Right lung (tissue), 2 donors: ENCODE measurements at regions not wholly inside any gene's neighbourhood (a gene's known extent, or its start where the extent isn't known, plus 50 kb on each side); places are given as distances from the start of the nearest gene placed in this dataset.
"Not testable (repeated sequence)": the region's sequence is repeated elsewhere in the genome, so short reads cannot be mapped to it uniquely, and the experiment has no call there.

Experiments
- DNase-seq, 2 donors: peaks; one replicate each; pipeline ENCODE4 v3.0.0-alpha.2; 2013

DNA sequence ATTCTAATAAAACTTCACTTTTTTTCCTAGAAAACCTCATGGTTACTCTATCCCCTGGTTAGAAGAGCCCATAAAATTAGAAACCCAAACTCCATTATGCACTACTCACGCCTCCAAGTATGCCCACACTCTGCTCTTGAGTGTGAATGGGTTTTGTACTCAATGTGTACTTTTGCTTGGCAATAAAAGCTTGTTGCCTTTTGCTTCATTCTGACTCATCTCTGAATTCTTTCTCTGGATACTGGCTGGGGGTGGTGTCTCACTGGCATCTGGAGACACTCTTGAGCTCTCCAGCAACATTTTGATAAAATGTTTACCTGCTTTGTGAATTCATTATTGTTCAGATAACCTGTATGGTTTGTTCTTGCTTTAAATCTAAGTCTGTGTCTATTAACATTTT lies 963.3 kb downstream of the TRAM1L1 start:
- DNase-seq, result no peak

DNA sequence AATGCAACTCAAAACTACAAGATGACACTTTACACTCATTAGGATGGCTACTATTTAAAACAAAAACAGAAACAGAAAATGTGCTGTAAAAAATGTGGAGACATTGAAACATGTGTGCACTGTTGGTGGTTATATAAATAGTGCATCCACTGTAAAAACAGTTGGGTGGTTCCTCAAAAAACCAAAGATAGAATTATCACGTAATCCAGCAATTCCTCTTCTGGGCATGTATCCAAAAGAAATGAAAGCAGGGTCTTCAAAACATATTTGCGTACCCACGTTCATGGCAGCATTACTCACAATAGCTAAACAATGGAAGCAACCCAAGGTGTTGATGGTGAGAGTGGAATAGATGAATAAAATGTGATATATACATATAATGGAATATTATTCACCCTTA lies 967.2 kb downstream of the TRAM1L1 start:
- DNase-seq, result no peak

DNA sequence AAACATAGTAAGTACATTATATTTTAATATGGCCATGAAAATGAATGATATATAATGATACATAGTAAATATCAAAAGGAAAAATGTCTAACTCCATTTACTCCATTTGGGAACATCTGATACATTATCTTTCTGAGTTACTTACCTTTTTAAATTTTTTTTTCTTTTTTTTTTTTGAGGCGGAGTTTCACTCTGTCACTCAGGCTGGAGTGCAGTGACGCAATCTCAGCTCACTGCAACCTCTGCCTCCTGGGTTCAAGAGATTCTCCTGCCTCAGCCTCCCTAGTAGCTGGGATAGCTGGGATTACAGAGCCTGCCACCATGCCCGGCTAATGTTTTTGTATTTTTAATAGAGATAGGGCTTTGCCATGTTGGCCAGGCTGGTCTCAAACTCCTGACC lies 972.5 kb downstream of the TRAM1L1 start:
- DNase-seq, result not testable (repeated sequence)

DNA sequence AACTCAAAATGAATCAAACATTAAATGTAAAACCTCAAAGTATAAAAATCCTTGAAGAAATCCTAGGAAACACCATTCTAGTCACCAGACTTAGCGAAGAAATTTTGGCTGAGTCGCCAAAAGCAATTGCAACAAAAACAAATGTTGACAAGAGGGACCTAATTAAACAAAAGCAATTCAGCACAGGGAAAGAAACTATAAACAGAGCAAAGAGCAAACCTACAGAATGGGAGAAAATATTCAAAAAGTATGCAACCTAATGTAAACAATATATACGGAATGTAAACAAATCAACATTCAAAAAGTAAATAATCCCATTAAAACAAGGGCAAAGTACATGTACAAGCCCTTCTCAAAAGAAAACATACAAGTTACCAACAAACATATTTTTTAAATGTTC lies 974.7 kb downstream of the TRAM1L1 start:
- no peak for DNase-seq

DNA sequence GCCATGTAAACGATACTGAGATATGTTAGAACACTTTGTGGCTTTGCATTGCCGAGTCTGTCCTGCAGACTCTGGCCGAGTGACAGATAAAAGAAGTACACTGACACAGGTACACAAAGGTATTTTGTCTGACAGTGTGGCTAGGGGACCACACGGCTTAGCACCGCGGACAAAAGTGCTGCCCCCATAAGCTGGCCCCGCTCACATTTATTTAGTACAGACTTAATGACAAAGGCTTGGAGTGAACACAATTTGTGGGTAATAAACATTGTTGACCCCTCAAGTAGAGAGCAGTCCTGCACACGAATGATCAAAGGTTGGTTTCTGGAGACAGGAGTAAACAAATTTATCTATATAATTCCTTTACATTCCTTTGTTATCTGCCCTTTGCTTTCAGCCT lies 976.8 kb downstream of the TRAM1L1 start:
- DNase-seq, result no peak

DNA sequence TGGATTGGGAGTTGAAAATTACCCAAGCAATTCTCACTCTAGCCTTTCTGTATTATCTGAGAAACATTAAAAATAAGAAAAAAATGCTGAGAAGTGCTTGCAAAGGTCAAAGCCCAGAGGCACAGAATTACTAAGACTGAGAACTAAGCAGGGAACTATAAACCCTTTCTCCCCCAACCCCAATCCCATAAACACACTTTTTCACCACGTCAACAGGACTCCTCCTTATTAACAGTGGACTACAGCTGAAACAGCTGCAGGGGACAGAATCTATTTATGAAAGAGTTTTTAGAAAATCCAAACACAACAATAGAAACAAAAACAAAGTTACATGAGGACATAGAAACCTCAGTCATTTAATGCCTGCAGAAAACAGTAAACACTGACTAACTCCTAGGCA lies 984.1 kb downstream of the TRAM1L1 start:
- DNase-seq, result no peak

GRCh38 chr4:116099596-116099995 lies 985.8 kb downstream of the TRAM1L1 start:
- DNase-seq, result no peak

- DNase-seq, result not testable (repeated sequence)
Observed at GRCh38 chr4:116097353-116097752, 983.9 kb upstream of the NDST4 start.

DNA sequence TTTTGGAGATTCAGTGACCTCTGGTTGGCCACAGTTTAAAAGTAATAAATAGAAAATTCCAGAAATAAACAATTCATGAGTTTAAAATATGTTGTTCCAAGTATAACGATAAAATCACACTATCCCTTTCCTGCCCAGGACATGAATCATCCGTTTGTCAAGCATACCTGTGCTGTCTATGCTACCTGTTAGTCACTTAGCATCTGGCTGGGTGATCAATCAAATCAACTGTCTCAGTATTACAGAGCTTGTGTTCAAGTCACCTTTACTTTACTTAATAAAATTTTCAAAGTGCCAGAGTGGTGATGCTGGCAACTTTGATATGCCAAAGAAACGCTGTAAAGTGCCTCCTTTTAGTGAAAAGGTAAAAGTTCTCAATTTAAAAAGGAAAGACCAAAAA lies 979.5 kb upstream of the NDST4 start:
- DNase-seq, result no peak

DNA sequence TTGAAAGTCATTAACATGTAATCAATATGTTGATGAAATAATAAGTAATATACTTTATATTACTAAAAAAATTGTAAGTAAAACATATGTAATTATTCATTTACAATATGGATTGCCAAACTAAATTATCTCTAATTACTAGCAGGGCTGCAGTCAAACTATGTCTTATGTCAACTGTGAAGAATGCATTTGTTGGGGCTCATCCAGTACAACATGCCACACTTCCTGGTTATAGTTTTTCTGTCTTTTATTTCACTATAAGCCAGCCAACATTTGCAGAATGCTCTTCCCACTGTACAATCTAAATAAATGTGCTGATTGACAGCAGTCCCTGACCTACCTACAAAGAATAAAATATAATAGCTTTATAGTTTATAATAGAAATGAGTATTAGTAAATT lies 975.4 kb upstream of the NDST4 start:
- DNase-seq, result peak; percentile 28

GRCh38 chr4:116082808-116083366 lies 969.5 kb upstream of the NDST4 start:
- no peak for DNase-seq

- no peak for DNase-seq
Observed at GRCh38 chr4:116073051-116073450, 959.6 kb upstream of the NDST4 start.

DNA sequence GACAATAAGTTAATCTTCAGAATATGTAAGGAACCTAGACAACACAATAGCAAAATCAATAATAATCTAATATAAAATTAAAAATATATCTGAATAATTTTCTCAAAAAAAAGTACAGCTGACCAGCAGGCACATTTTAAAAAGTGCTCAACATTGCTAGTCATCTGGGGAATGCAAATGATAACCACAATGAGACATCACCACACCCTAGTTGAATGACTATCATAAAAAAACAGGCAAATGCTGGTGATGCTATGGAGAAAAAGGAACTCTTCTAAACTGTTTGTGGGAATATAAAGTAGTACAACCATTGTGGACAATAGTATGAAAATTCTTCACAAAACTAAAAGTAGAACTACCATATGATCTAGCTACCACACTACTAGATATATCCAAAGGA lies 956.9 kb upstream of the NDST4 start:
- no peak for DNase-seq

GRCh38 chr4:116066711-116067245 lies 953.4 kb upstream of the NDST4 start:
- no peak for DNase-seq

DNA sequence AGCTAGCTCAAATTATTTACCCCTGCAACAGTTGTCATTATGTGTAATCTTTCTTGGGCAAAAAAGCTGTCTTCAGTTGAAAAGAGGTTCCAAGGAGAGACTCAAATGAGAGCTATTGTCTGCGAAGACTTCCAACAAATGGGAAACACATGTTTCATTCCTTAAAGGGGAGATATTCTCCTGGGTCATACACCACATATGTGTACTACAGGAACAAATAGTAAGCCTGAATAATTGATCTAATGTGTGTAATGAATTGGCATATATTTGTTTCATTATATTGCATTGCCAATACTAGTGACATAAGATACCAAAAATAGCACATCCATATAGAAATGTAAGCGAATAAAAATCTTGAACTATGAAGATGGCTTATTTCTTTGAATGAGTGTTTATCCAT lies 950.9 kb upstream of the NDST4 start:
- DNase-seq, result no peak

GRCh38 chr4:116059361-116059760 lies 945.9 kb upstream of the NDST4 start:
- no peak for DNase-seq

- no peak for DNase-seq
Observed at GRCh38 chr4:116058129-116058528, 944.7 kb upstream of the NDST4 start.

- DNase-seq, result no peak
Observed at GRCh38 chr4:116055857-116056827, 942.7 kb upstream of the NDST4 start.

GRCh38 chr4:116027311-116027710 lies 913.9 kb upstream of the NDST4 start:
- DNase-seq, result no peak

DNA sequence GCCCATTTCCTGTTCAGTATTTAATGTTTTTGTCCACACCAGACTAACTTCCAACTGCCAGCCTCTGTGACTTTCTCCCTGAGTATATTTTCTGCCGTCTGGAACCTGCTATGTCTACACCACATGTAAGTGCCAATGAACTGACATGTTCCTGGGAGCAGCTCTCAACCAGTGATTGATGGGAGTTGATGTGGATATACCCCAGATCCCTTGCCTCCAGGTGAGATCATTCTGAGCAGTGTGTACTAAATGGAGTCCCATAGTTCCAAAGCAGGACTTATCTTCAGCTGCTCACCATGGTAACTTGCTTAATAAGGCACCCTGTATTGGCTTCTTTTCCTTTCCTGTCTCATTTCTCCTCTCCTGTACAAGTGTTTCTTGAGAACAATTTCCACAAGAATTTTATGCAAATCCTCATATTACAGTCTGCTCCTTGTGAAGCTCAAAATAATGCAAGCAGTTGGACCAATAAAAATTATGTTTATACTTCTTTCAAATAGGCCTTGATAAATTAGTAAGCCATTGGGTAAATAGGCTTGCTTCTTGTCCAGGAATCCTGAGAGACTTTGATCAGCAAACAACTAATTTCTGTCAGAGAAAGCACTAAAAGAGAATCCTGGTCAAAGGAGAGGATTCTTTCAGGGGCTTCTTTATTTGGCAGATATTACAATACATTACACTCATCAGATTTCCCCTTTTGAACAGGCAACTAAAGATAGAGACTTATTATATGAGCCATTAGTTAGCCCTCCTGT lies 911.7 kb upstream of the NDST4 start:
- DNase-seq, result no peak

DNA sequence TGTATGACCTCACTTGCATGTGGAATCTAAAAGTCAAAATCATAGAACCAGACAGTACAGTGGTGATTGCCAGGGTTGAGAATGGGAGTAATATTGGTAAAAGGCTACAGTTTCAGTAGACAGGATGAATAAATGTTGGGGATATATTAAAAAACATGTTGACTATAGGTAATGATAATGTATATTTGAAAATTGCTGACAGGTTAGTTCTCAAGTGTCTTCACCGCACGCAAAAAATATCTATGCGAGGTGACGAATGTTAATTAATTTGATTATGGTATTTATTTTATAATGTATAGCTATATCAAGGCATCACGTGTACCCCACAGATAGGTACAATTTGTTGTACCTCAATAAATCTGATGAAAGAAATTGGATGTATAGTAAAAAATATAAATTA lies 909.6 kb upstream of the NDST4 start:
- no peak for DNase-seq

GRCh38 chr4:116020141-116020722 lies 906.8 kb upstream of the NDST4 start:
- DNase-seq, result no peak
